ENCODE measurements at regions not wholly inside any gene's neighbourhood (a gene's known extent, or its start where the extent isn't known, plus 50 kb on each side); places are given as distances from the start of the nearest gene placed in this dataset.

- no peaks in the 10 kb centered on the region for H3K36me3 Mint-ChIP-seq (ENCODE audit: insufficient read depth, unreplicated experiment)
- CTCF ChIA-PET, result no interaction called here
These were observed 644.3 kb downstream of the ACTL7B start for GRCh38 chr9:108211411-108211955.

DNA sequence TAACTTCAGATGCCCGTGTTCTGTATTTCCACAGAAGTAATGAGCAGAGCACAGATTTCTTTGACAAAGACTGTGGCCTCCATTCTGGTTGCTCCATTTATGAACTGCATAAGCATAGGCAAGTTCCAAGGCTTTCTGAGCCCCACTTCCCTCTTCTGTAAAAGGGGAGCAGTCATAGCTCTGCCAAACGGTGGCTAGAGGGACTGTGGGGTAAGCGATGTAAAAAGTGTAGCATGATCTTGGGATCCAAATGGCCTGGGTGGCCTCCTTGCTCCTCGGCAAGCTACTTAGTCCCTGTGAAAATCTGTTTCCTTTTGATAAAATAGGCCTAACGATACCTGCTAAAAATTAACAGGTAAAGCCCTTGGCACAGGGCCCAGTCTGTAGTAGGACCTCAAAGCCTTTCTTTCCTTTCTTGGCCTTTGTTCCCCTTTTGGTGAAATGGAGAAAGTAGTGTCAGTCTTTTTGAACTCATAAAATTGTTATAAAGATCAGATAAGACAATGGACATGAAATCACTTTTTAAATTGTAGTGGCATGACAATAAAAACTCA lies 646.6 kb downstream of the ACTL7B start:
- Mint-ChIP-seq H3K36me3 (ENCODE audit: insufficient read depth, unreplicated experiment) (no peaks in the 10 kb centered on the region), H3K4me1 (ENCODE audit: insufficient read depth, unreplicated experiment) (no peaks in the 10 kb centered on the region), H3K9me3 (ENCODE audit: unreplicated experiment) (no peaks in the 10 kb centered on the region), H3K4me3 (ENCODE audit: unreplicated experiment) (no peak overlapping the region), H3K27me3 (ENCODE audit: insufficient read depth, unreplicated experiment) (no peaks in the 10 kb centered on the region), H3K27ac (ENCODE audit: low read depth, unreplicated experiment) (no peak overlapping the region)
- TF ChIP-seq, protein P1, sequence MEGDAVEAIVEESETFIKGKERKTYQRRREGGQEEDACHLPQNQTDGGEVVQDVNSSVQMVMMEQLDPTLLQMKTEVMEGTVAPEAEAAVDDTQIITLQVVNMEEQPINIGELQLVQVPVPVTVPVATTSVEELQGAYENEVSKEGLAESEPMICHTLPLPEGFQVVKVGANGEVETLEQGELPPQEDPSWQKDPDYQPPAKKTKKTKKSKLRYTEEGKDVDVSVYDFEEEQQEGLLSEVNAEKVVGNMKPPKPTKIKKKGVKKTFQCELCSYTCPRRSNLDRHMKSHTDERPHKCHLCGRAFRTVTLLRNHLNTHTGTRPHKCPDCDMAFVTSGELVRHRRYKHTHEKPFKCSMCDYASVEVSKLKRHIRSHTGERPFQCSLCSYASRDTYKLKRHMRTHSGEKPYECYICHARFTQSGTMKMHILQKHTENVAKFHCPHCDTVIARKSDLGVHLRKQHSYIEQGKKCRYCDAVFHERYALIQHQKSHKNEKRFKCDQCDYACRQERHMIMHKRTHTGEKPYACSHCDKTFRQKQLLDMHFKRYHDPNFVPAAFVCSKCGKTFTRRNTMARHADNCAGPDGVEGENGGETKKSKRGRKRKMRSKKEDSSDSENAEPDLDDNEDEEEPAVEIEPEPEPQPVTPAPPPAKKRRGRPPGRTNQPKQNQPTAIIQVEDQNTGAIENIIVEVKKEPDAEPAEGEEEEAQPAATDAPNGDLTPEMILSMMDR (IDR thresholded peaks at IDR 0.05; ENCODE audit: unreplicated experiment), result no peak
- no TSS peak for BruUV-seq (replicated peaks)
- ChIA-PET POLR2A (no interaction called here), CTCF (no interaction called here)
- DNase-seq (ENCODE audit: unreplicated experiment), result no peak
- intact Hi-C loops (cut with micrococcal nuclease), result no loop called here

More at GRCh38 chr9:108211411-108211955, 644.3 kb downstream of the ACTL7B start:
- POLR2A ChIA-PET, result no interaction called here
- BruUV-seq (replicated peaks), result no TSS peak
- no peaks in the 10 kb centered on the region for H3K9me3 Mint-ChIP-seq (ENCODE audit: unreplicated experiment)
- TF ChIP-seq, protein P1 (IDR thresholded peaks at IDR 0.05; ENCODE audit: unreplicated experiment), result no peak
- no peaks in the 10 kb centered on the region for H3K27me3 Mint-ChIP-seq (ENCODE audit: insufficient read depth, unreplicated experiment)
- H3K4me3 Mint-ChIP-seq (ENCODE audit: unreplicated experiment), result no peak overlapping the region
- H3K4me1 Mint-ChIP-seq (ENCODE audit: insufficient read depth, unreplicated experiment), result no peaks in the 10 kb centered on the region
- no peak for DNase-seq (ENCODE audit: unreplicated experiment)
- intact Hi-C loops (cut with micrococcal nuclease), result no loop called here
- H3K27ac Mint-ChIP-seq (ENCODE audit: low read depth, unreplicated experiment), result no peak overlapping the region

DNA sequence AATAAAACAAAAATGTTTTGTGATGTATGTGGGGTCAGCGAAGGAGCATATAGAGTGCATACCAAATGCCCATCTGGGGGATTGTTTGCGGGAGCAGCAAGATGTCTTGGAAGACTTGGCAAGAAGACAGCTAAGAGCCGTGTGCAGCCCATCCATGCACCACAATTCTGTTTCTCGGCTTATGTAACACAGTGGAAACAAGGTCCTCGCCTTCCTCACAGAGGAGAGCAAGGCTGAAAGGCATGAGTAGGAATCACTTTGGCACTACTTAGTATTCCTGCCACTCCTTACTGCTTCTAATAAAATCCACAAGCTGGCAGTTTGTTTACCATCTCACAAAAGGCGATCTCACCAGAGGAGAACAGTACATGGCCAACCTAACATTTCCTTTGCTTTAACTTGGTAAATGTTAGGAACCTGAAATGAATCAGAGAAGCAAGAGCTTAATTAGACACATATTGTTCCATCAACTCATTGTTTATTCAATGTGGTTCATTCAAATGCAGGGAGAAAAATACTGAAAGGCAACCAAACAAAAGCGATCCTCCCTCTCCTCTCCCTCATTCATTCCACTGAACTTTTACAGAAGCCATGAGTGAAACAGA lies 648.1 kb downstream of the ACTL7B start:
- H3K4me3 Mint-ChIP-seq (ENCODE audit: unreplicated experiment), result no peak overlapping the region
- no peaks in the 10 kb centered on the region for H3K9me3 Mint-ChIP-seq (ENCODE audit: unreplicated experiment)
- no peaks in the 10 kb centered on the region for H3K4me1 Mint-ChIP-seq (ENCODE audit: insufficient read depth, unreplicated experiment)
- POLR2A ChIA-PET, result interaction anchor here (0.6 kb wide), 1 partner anchor 65 kb away, joined by 3 read pairs; no protein-coding TSS in a partner anchor
- BruUV-seq (replicated peaks), result no TSS peak
- intact Hi-C loops (cut with micrococcal nuclease), result no loop called here
- DNase-seq (ENCODE audit: unreplicated experiment), result no peak
- no peak overlapping the region for H3K27ac Mint-ChIP-seq (ENCODE audit: low read depth, unreplicated experiment)
- H3K36me3 Mint-ChIP-seq (ENCODE audit: insufficient read depth, unreplicated experiment), result no peaks in the 10 kb centered on the region
- H3K27me3 Mint-ChIP-seq (ENCODE audit: insufficient read depth, unreplicated experiment), result no peaks in the 10 kb centered on the region
- CTCF ChIA-PET, result interaction anchor here (1.5 kb wide), 1 partner anchor 62 kb away, joined by 4 read pairs; no protein-coding TSS in a partner anchor
- TF ChIP-seq, protein P1 (IDR thresholded peaks at IDR 0.05; ENCODE audit: unreplicated experiment), result no peak

GRCh38 chr9:108205276-108205675 lies 650.5 kb downstream of the ACTL7B start:
- POLR2A ChIA-PET, result no interaction called here
- Mint-ChIP-seq H3K27ac (ENCODE audit: low read depth, unreplicated experiment) (no peak overlapping the region), H3K4me1 (ENCODE audit: insufficient read depth, unreplicated experiment) (no peaks in the 10 kb centered on the region), H3K27me3 (ENCODE audit: insufficient read depth, unreplicated experiment) (no peaks in the 10 kb centered on the region), H3K9me3 (ENCODE audit: unreplicated experiment) (peaks cover 8% of the 10 kb centered on the region), H3K36me3 (ENCODE audit: insufficient read depth, unreplicated experiment) (no peaks in the 10 kb centered on the region), H3K4me3 (ENCODE audit: unreplicated experiment) (no peak overlapping the region)
- TF ChIP-seq, protein P1 (IDR thresholded peaks at IDR 0.05; ENCODE audit: unreplicated experiment), result no peak
- intact Hi-C loops (cut with micrococcal nuclease), result no loop called here
- CTCF ChIA-PET, result no interaction called here
- DNase-seq (ENCODE audit: unreplicated experiment), result no peak
- BruUV-seq (replicated peaks), result no TSS peak
